HG03135 (cell line): ENCODE measurements at regions not wholly inside any gene's neighbourhood (a gene's known extent, or its start where the extent isn't known, plus 50 kb on each side); places are given as distances from the start of the nearest gene placed in this dataset.

Experiments
- ATAC-seq: cut with Tn5 transposase; IDR thresholded peaks from one replicate; pipeline ENCODE4 v1.9.1; 2021; ENCODE audit warnings: mild to moderate bottlenecking, moderate library complexity; ENCODE audit not compliant: unreplicated experiment

- no peak for ATAC-seq
Measured at GRCh38 chr18:67300498-67300897, 216.0 kb downstream of the DSEL start.

- ATAC-seq = no peak
Measured at GRCh38 chr18:67292814-67293213, 223.7 kb downstream of the DSEL start.

GRCh38 chr18:67290421-67290820, 226.1 kb downstream of the DSEL start:
- no peak for ATAC-seq

- ATAC-seq = no peak
Measured at GRCh38 chr18:67285583-67285982, 230.9 kb downstream of the DSEL start.

GRCh38 chr18:67282796-67283195, 233.7 kb downstream of the DSEL start:
- ATAC-seq = no peak

- ATAC-seq = no peak
Measured at GRCh38 chr18:67281746-67282145, 234.8 kb downstream of the DSEL start.

- ATAC-seq = no peak
Measured at GRCh38 chr18:67280486-67281242, 235.9 kb downstream of the DSEL start.

GRCh38 chr18:67279988-67280387, 236.5 kb downstream of the DSEL start:
- no peak for ATAC-seq

- ATAC-seq = no peak
Measured at GRCh38 chr18:67278984-67279383, 237.5 kb downstream of the DSEL start.

- ATAC-seq = no peak
Measured at GRCh38 chr18:67276638-67277037, 239.9 kb downstream of the DSEL start.

- ATAC-seq = no peak
Measured at GRCh38 chr18:67273288-67273687, 243.2 kb downstream of the DSEL start.

GRCh38 chr18:67269206-67269605, 247.3 kb downstream of the DSEL start:
- no peak for ATAC-seq

- no peak for ATAC-seq
Measured at GRCh38 chr18:67268530-67268929, 248.0 kb downstream of the DSEL start.

- no peak for ATAC-seq
Measured at GRCh38 chr18:67266246-67267237, 250.0 kb downstream of the DSEL start.

- no peak for ATAC-seq
Measured at GRCh38 chr18:67265464-67266245, 250.9 kb downstream of the DSEL start.

GRCh38 chr18:67261931-67262552, 254.5 kb downstream of the DSEL start:
- ATAC-seq = no peak

GRCh38 chr18:67260841-67261240, 255.7 kb downstream of the DSEL start:
- no peak for ATAC-seq

GRCh38 chr18:67250776-67251424, 265.6 kb downstream of the DSEL start:
- no peak for ATAC-seq

GRCh38 chr18:67243799-67244587, 272.5 kb downstream of the DSEL start:
- no peak for ATAC-seq
